ENCODE measurements at regions not wholly inside any gene's neighbourhood (a gene's known extent, or its start where the extent isn't known, plus 50 kb on each side); places are given as distances from the start of the nearest gene placed in this dataset.

DNA sequence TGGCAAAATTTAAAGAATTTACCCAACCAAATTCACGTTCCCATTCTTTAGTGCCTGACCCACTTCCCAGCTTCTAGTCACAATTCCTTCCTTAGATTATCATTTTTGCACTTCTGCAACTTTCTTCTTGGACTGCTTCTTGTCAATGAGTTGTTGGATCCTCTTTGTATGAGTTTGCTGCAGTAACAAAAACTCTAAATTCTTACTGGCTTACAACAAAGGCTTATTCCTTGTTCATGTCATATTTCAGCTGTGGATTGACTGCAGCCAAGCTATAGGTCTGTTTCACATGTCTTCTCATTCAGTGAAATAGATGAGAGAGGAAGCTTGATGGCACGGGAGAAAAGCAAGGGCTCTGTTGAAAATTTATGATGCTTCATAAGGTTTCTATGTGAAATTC lies 50.4 kb upstream of the TGFBR2 start:
- TF ChIP-seq, protein P1, sequence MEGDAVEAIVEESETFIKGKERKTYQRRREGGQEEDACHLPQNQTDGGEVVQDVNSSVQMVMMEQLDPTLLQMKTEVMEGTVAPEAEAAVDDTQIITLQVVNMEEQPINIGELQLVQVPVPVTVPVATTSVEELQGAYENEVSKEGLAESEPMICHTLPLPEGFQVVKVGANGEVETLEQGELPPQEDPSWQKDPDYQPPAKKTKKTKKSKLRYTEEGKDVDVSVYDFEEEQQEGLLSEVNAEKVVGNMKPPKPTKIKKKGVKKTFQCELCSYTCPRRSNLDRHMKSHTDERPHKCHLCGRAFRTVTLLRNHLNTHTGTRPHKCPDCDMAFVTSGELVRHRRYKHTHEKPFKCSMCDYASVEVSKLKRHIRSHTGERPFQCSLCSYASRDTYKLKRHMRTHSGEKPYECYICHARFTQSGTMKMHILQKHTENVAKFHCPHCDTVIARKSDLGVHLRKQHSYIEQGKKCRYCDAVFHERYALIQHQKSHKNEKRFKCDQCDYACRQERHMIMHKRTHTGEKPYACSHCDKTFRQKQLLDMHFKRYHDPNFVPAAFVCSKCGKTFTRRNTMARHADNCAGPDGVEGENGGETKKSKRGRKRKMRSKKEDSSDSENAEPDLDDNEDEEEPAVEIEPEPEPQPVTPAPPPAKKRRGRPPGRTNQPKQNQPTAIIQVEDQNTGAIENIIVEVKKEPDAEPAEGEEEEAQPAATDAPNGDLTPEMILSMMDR (IDR thresholded peaks at IDR 0.05; ENCODE audit: insufficient read depth, low read length, missing control alignments), result no peak
- DNase-seq (ENCODE audit: low read depth, low spot score), result no peak
- ChIA-PET CTCF (interaction anchor here (1.1 kb wide), 1 partner anchor 11 kb away, joined by 3 read pairs; no protein-coding TSS in a partner anchor), POLR2A (no interaction called here)
- H3K4me3 ChIP-seq (ENCODE audit: low read depth, low read length), result no peak overlapping the region
